ENCODE measurements at regions not wholly inside any gene's neighbourhood (a gene's known extent, or its start where the extent isn't known, plus 50 kb on each side); places are given as distances from the start of the nearest gene placed in this dataset.
A peak's percentile ranks its signal among the peaks of the same experiment; 100 is the strongest.

DNA sequence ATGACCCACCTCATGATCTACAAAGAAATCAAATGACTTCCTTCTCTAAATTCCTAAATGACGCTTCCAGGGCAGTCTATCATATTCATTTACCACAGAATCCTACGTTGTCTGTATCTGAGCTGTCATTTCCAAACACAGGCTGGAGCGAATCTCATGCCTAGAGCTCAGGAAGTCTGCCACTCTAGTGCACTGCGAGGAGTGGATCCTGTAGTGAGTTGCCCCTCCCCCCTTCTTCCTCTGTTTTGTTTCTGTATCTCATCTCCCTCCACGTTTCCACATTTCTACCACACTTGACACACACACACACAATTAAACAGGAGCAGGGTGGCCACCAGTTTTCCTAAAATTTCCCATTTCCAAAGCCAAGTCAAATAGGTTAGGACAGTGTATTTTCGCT is 415.4 kb upstream of the PRICKLE1 start:
- no peak for DNase-seq

- no peak for DNase-seq
These were observed 414.6 kb upstream of the PRICKLE1 start for GRCh38 chr12:43004141-43004540.

- no peak for DNase-seq
These were observed 407.4 kb upstream of the PRICKLE1 start for GRCh38 chr12:42996869-42997431.

GRCh38 chr12:42992826-42993225 is 403.3 kb upstream of the PRICKLE1 start:
- no peak for DNase-seq

GRCh38 chr12:42990387-42990786 is 400.8 kb upstream of the PRICKLE1 start:
- DNase-seq = no peak

GRCh38 chr12:42987216-42987650 is 397.7 kb upstream of the PRICKLE1 start:
- peak; percentile 65 for DNase-seq

GRCh38 chr12:42985506-42985905 is 396.0 kb upstream of the PRICKLE1 start:
- no peak for DNase-seq

DNA sequence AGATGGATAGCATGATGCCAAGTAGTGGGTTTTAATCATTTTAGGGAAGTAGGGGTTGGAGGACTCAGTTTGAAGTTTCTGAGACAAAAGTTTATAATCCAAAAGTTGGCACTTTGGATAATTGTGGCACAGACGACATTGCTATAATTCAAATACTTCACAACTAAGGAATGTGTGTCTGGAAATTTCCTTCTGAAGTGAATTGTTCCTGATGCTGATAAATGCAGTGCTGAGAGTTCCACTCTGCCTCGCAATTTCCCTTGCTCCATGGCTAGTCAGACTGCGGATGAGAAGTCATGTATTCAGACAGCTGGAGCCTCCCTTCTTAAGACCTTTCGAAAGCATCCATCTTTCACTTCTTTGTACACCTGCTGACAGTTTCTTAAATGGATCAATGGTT is 393.3 kb upstream of the PRICKLE1 start:
- no peak for DNase-seq

GRCh38 chr12:42981379-42981778 is 391.8 kb upstream of the PRICKLE1 start:
- no peak for DNase-seq

- DNase-seq = no peak
These were observed 390.9 kb upstream of the PRICKLE1 start for GRCh38 chr12:42980441-42980840.

DNA sequence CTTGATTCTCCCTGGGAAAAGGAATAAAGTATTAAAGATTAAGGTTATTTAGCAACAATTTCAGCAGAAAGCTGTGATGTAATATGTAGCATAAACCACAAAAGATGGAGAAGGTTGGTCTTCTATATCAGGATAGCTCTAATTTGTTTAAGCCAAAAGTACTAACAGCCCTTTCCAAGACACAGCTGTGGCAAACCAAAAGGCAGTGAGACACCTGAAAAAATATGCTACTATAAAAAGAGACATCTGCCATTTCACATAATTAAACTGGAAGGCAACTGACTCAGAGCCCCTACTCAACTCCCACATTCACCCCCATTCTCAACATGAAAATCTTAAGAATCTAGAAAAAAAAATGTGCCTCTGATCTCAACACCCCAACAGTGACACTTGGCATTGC is 390.2 kb upstream of the PRICKLE1 start:
- no peak for DNase-seq

DNA sequence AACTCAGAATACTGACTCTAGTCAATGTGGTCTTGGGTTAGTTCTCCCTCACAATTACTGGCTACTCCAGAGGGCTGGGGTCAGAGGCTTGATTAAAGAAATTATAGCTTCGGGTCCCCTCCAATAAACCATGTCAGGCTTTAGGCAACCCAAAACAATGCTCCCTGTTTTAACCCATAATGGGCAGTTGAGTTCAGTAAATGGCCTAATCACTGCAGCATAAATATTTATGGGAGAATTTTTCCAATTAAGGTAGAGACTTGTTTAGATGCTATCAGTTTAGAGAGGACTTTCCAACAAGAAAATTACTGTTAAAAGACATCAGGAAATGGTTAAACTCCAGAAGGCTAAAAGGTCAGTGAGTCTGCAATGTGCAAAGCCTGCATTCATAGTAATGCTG is 389.2 kb upstream of the PRICKLE1 start:
- DNase-seq = no peak

- no peak for DNase-seq
These were observed 388.1 kb upstream of the PRICKLE1 start for GRCh38 chr12:42977451-42978230.

DNA sequence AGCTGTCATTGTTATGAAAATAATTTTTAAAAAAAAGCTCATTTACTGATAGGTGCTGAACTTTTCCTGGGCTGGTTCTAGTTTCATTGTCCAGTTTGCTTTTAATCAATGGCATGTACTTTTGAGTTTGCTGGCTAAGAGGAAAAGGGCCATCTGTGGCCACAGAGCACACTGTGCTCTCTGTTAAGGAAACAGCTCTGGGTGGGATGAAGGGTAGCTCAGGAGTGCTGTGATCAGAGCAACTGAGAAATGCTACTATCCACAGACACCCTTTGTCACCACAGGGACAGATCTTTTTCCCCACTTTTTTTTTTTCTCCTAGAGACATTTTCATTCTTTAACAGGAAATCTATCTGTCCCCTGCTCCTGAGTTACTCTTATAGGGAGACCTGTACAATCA is 387.1 kb upstream of the PRICKLE1 start:
- DNase-seq = no peak

DNA sequence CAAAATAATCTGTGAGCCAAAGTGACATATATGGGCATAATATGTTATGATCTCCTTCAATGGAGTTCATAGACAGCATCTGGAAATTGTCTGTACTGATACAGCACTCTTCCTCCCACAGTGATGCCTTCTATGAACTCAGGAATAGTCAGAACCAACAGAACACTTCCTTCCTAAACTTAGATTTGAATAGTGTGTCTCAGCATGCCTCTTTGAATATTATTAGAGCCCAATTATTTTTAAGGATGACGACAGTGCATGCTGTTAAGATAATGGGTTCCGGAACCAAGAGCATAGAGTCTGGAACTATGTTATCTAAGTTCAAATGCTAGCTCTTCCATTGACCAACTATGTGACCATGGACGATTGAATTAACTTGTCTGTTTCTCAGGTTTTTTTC is 386.6 kb upstream of the PRICKLE1 start:
- no peak for DNase-seq

DNA sequence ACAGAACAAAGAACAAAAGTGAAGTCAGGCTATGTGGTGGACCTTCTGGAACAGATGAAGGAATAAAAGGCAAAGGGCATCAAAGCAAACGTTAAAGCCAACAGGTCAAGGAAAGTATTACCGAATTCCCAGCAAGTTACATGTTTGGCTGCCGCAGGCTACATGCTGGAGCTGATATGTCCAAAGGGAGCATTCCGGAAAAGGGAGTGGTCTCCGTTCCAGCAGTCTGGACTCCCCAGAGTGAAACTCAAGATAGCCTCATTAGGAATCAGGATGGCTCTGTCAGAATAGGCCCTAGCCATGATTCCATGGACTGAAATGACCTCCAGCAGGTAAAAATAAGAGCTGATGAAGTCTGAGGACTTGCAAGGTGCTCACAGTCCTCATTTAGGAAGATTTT is 379.8 kb upstream of the PRICKLE1 start:
- DNase-seq = no peak

- DNase-seq = no peak
These were observed 378.9 kb upstream of the PRICKLE1 start for GRCh38 chr12:42968426-42968825.

DNA sequence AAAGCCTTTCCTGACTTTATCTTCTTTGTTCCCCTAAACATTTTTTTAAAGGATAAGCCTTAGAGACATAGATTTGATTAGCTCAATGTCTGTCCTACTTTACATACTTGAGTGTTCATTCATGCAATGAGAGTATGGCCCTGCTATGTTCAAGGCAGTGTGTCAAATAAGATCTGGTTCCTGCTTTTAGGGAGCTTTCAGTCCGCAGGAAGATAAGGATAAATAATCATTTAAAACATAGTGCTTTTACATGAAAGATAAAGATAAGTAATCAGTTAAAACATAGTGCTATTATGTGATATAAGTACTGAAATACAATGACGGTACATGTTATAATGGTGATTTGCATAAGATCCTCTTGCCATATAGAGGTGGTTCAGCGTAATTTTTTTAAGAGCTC is 378.3 kb upstream of the PRICKLE1 start:
- DNase-seq = no peak

GRCh38 chr12:42963988-42964387 is 374.4 kb upstream of the PRICKLE1 start:
- no peak for DNase-seq

DNA sequence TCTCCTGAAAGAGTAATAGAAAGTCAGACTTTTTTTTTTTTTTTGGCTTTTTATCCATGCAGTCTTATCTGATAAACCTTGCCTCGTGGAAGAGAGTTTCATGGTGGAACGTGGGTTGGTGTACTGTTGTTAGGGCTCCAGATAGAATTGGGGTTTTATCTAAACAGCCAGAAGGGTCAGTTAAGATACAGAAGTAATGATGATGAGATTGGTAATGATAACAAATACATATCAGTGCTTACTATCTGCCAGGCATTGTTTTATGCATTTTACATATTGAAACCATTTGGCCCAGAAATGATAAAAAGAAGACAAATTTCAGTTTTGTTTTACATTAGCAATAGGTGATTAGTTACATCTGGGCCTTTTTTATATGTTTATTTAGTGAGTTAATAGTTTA is 372.8 kb upstream of the PRICKLE1 start:
- DNase-seq = no peak

DNA sequence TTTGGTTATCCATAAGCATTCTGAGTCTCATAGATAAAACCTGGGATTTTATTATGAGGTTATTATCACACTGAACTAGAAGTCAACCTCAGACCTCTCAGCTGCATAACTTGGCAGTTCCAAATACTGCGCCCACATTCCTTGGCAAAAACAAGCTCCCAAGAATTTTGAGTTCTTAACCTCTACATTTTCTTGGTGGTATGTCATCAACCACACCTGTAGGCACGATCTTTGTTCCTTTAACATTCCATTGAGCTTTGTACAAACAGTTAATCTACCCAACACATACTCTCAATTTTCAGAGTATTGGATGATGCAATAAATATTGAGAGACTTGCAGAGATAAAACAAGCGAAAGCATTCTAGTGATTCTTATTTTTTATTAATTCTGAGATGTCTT is 371.8 kb upstream of the PRICKLE1 start:
- no peak for DNase-seq

- DNase-seq = no peak
These were observed 370.6 kb upstream of the PRICKLE1 start for GRCh38 chr12:42960087-42960527.

GRCh38 chr12:42958291-42958674 is 368.7 kb upstream of the PRICKLE1 start:
- no peak for DNase-seq

GRCh38 chr12:42957561-42958290 is 368.2 kb upstream of the PRICKLE1 start:
- no peak for DNase-seq
